ENCODE measurements at regions not wholly inside any gene's neighbourhood (a gene's known extent, or its start where the extent isn't known, plus 50 kb on each side); places are given as distances from the start of the nearest gene placed in this dataset.
"Not testable (repeated sequence)": the region's sequence is repeated elsewhere in the genome, so short reads cannot be mapped to it uniquely, and the experiment has no call there.

GRCh38 chr21:10442018-10442417 is 79.4 kb upstream of the TPTE start:
- H3K36me3 ChIP-seq, H3K9me3 ChIP-seq, H3K4me3 ChIP-seq, DNase-seq, H3K27me3 ChIP-seq: not testable (repeated sequence)

- not testable (repeated sequence) for H3K27me3 ChIP-seq, DNase-seq, H3K36me3 ChIP-seq, H3K4me3 ChIP-seq, H3K9me3 ChIP-seq
Measured at GRCh38 chr21:10445685-10446084, 75.7 kb upstream of the TPTE start.

- not testable (repeated sequence) for H3K9me3 ChIP-seq, H3K36me3 ChIP-seq, H3K27me3 ChIP-seq, DNase-seq, H3K4me3 ChIP-seq
Measured at GRCh38 chr21:10449451-10449850, 71.9 kb upstream of the TPTE start.

GRCh38 chr21:10451274-10451673 is 70.1 kb upstream of the TPTE start:
- not testable (repeated sequence) for DNase-seq, H3K4me3 ChIP-seq, H3K27me3 ChIP-seq, H3K36me3 ChIP-seq, H3K9me3 ChIP-seq

- not testable (repeated sequence) for H3K9me3 ChIP-seq, H3K4me3 ChIP-seq, DNase-seq, H3K27me3 ChIP-seq, H3K36me3 ChIP-seq
Measured at GRCh38 chr21:10457765-10458164, 63.6 kb upstream of the TPTE start.

GRCh38 chr21:10460957-10461356 is 60.4 kb upstream of the TPTE start:
- not testable (repeated sequence) for H3K9me3 ChIP-seq, H3K36me3 ChIP-seq, H3K4me3 ChIP-seq, H3K27me3 ChIP-seq, DNase-seq

GRCh38 chr21:10461445-10461844 is 59.9 kb upstream of the TPTE start:
- H3K9me3 ChIP-seq, H3K27me3 ChIP-seq, DNase-seq, H3K36me3 ChIP-seq, H3K4me3 ChIP-seq: not testable (repeated sequence)

GRCh38 chr21:10463156-10463555 is 58.2 kb upstream of the TPTE start:
- H3K4me3 ChIP-seq: no peak overlapping the region
- DNase-seq: no peak
- H3K9me3 ChIP-seq: no peaks in the 10 kb centered on the region
- no peaks in the 10 kb centered on the region for H3K36me3 ChIP-seq
- 0 out of 2 replicates have a peak, but pooled peaks cover 3% of the 10 kb centered on the region for H3K27me3 ChIP-seq

- DNase-seq: no peak
- H3K9me3 ChIP-seq: no peaks in the 10 kb centered on the region
Measured at GRCh38 chr21:10464975-10465374, 56.4 kb upstream of the TPTE start.

GRCh38 chr21:10465524-10466110 is 55.8 kb upstream of the TPTE start:
- not testable (repeated sequence) for H3K27me3 ChIP-seq, H3K9me3 ChIP-seq, DNase-seq, H3K36me3 ChIP-seq, H3K4me3 ChIP-seq

More at GRCh38 chr21:10464975-10465374, 56.4 kb upstream of the TPTE start:
- no peak overlapping the region for H3K4me3 ChIP-seq
- H3K27me3 ChIP-seq: 0 out of 2 replicates have a peak, but pooled peaks cover 3% of the 10 kb centered on the region
- H3K36me3 ChIP-seq: no peaks in the 10 kb centered on the region

- Histone ChIP-seq H3K4me3 (no peak overlapping the region), H3K36me3 (no peaks in the 10 kb centered on the region), H3K9me3 (no peaks in the 10 kb centered on the region), H3K27me3 (0 out of 2 replicates have a peak, but pooled peaks cover 3% of the 10 kb centered on the region)
- DNase-seq: no peak
Measured at GRCh38 chr21:10466200-10466599, 55.2 kb upstream of the TPTE start.
